ENCODE measurements at regions not wholly inside any gene's neighbourhood (a gene's known extent, or its start where the extent isn't known, plus 50 kb on each side); places are given as distances from the start of the nearest gene placed in this dataset.

DNA sequence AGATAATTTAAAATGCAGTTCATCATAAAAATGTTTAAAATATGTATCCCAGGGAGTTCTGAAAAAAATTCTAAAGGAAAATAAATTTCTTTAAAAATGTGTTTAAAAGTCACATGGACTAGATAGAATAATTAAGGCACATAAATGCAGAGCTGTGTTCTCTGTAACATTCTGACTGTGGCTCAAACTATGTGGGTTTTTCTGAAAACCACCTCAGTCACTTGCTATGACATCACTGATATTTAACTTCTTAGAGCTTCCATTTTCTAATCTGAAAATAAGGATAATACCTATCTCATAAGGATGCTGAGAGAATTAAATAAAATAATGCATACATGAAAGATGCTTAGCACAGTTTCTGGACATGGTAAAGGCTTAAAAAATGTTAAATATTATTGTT, 107.3 kb downstream of the SLC41A2 start:
- TF ChIP-seq POLR2A (IDR thresholded peaks at IDR 0.05), result no peak
- no peak for TF ChIP-seq CTCF (IDR thresholded peaks at IDR 0.05)

Measured in tibial nerve (tissue), 3 donors.